Esophagus squamous epithelium (tissue), 5 donors: ENCODE measurements at regions not wholly inside any gene's neighbourhood (a gene's known extent, or its start where the extent isn't known, plus 50 kb on each side); places are given as distances from the start of the nearest gene placed in this dataset.

Experiments used
- DNase-seq: peaks from one replicate; lab custom pipeline; 2025; lab: John Stamatoyannopoulos, UW
- H3K27ac ChIP-seq, 4 donors: fragments of 200-600 bp; sonication (generic); one replicate each; pipeline ENCODE4 v1.5.1; 2016 to 2019; ENCODE audit warnings: mild to moderate bottlenecking in 1 of 4
- H3K27me3 ChIP-seq, 4 donors: fragments of 200-600 bp; sonication (generic); 1 replicate in 3 of 4; 2 replicates in 1 of 4; pipeline versions ENCODE4 v1.5.1 to v1.6.0; 2017 to 2021; ENCODE audit warnings: antibody characterized with exemption in 1 of 4
- H3K36me3 ChIP-seq, 3 donors: fragments of 200-600 bp; sonication (generic); one replicate each; pipeline ENCODE4 v1.5.1; 2016 to 2019
- H3K4me1 ChIP-seq, 3 donors: fragments of 200-600 bp; sonication (generic); one replicate each; pipeline ENCODE4 v1.5.1; 2017 to 2019
- H3K4me3 ChIP-seq, 4 donors: fragments of 200-600 bp; sonication (generic); 1 replicate in 3 of 4; 2 replicates in 1 of 4; pipeline ENCODE4 v1.5.1; 2016 to 2019; ENCODE audit warnings: mild to moderate bottlenecking in 2 of 4, moderate library complexity in 1 of 4
- H3K9me3 ChIP-seq, 3 donors: fragments of 200-600 bp; sonication (generic); one replicate each; pipeline ENCODE4 v1.5.1; 2016 to 2019
- CTCF ChIP-seq, 6 experiments: fragments of 450-650 bp in 4 of 6; fragments of 200-600 bp in 2 of 6; sonication (generic) in 2 of 6; IDR thresholded peaks; one replicate each; pipeline ENCODE4 v1.5.1; 2016 to 2019; ENCODE audit warnings: antibody characterized with exemption in 6 of 6, mild to moderate bottlenecking in 4 of 6, moderate library complexity in 4 of 6
- POLR2A ChIP-seq, 4 donors: fragments of 450-650 bp; IDR thresholded peaks; one replicate each; pipeline ENCODE4 v1.6.1; 2017; ENCODE audit warnings: antibody characterized with exemption in 4 of 4, mild to moderate bottlenecking in 4 of 4, moderate library complexity in 3 of 4
- WGBS, 2 donors: methylation state at CpG; one replicate each; pipeline ENCODE4 v1.1.5; 2018; 5-methylcytosine and 5-hydroxymethylcytosine counted together
- intact Hi-C: fragments of 100-400 bp; cut with DNase I; formaldehyde crosslinking; loops from one replicate; pipeline ENCODE4 v1.15.0; 2022
- donor health status: DM: yes; HTN: yes; CAD: no.

DNA sequence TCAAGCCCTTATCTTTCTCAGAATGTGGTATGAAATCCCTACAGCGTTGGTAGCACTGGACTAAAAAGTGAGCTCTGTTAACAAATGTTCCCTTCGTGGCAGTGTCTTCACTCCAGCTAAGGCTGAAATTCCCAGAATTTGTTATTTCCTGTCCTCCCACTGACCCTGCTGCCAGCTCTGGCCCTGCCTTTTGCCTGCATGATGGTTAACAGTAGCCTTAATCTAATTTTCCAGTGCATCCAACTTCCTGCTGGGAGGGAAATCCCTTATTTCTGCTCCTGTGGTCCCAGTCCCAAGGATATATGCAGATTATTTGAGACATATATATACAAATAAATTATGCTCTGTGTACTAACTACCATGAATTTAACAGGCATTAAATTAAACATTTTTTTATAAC, 157.2 kb upstream of the CARMIL1 start:
- peaks cover 0 to 6% (median 0%) of the 10 kb centered on the region in 3 donors for H3K36me3 ChIP-seq
- DNase-seq: no peak
- H3K27me3 ChIP-seq: no peaks in the 10 kb centered on the region
- H3K27ac ChIP-seq: peak overlapping the region in 3 of 4 donors; percentile 36 to 63 (median 46)
- intact Hi-C loops: no loop called here
- no peaks in the 10 kb centered on the region for H3K9me3 ChIP-seq
- no peak overlapping the region for H3K4me3 ChIP-seq
- TF ChIP-seq POLR2A (IDR thresholded peaks at IDR 0.05): no peak
- no peak for TF ChIP-seq CTCF (IDR thresholded peaks at IDR 0.05)
- peaks cover 0 to 28% (median 0%) of the 10 kb centered on the region in 3 donors for H3K4me1 ChIP-seq
- 61 to 75% methylated on average over 2 of the region's 2 CpGs for WGBS, 2 donors

DNA sequence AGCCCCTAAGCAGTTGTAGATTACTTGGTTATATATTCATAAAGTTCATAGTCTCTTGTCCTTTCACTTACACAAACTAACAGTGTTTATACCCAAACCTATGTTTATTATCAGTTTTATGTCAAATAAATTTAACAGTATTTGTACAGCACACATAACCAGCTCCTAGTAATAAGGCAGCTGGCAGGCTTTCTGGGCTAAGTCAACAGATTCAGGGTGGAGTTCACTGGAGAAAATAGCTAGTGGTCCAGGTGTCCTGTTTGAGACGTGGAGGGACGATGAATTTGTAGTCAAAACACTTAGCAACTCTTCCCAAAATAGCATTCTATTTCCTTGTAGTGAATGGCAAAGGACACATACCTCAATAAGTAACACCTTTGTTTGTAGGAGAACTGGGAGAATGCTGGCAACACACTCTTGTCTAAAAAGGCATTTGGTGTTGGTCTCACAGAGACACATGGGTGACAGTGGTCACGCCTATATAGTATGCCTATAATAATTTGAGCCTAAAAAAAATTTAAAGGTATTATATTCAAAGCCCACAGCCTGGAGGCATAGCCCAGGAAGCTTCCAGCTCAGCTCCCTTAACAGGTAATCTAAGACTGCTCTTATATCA, 156.4 kb upstream of the CARMIL1 start:
- Histone ChIP-seq H3K9me3 (no peaks in the 10 kb centered on the region), H3K27ac (peak overlapping the region in 3 of 4 donors; percentile 24 to 63 (median 36))
- 42 to 50% methylated on average over 3 of the region's 3 CpGs for WGBS, 2 donors

DNA sequence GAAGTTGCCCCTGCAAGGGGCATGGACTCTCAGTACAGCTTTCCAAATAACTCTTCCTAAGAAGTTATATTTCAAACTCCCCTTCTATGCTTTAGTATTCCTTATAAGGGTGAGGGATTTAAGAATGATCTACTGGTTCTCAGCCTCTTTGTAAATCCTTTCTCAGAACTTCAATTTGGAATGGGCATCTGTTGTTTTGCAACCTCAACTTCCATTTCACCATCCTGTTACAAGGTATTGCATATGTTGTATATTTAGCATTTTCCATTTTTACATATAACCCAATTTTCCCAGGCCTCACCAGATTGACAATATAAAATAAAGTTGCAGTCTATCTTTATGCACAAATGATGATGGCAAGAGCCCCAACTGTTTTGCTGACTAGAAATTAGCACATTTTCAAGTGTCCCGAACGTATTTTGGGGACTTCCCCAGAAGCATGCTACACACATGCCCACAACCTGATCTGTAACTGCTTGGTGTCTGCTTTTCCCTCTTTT, 154.9 kb upstream of the CARMIL1 start:
- H3K9me3 ChIP-seq: no peaks in the 10 kb centered on the region
- TF ChIP-seq POLR2A (IDR thresholded peaks at IDR 0.05) (no peak), CTCF (IDR thresholded peaks at IDR 0.05) (no peak)
- H3K27me3 ChIP-seq: no peaks in the 10 kb centered on the region
- no peak overlapping the region for H3K4me3 ChIP-seq
- H3K36me3 ChIP-seq: peaks cover 0 to 6% (median 0%) of the 10 kb centered on the region in 3 donors
- no peak for DNase-seq
- intact Hi-C loops: no loop called here
- 64 to 83% methylated on average over 2 of the region's 2 CpGs for WGBS, 2 donors
- H3K4me1 ChIP-seq: peaks cover 0 to 37% (median 0%) of the 10 kb centered on the region in 3 donors
- peak overlapping the region in 1 of 4 donors; percentile 3 for H3K27ac ChIP-seq

More for the DNA sequence above, 156.4 kb upstream of the CARMIL1 start:
- H3K36me3 ChIP-seq: peaks cover 0 to 6% (median 0%) of the 10 kb centered on the region in 3 donors
- H3K4me3 ChIP-seq: no peak overlapping the region
- H3K27me3 ChIP-seq: no peaks in the 10 kb centered on the region
- intact Hi-C loops: no loop called here
- peaks cover 0 to 36% (median 0%) of the 10 kb centered on the region in 3 donors for H3K4me1 ChIP-seq
- no peak for DNase-seq
- TF ChIP-seq POLR2A (IDR thresholded peaks at IDR 0.05) (no peak), CTCF (IDR thresholded peaks at IDR 0.05) (no peak)

- WGBS, 2 donors: 88 to 89% methylated on average over 5 of the region's 5 CpGs
- no peaks in the 10 kb centered on the region for H3K9me3 ChIP-seq
- DNase-seq: no peak
- H3K36me3 ChIP-seq: peaks cover 0 to 6% (median 0%) of the 10 kb centered on the region in 3 donors
- no peaks in the 10 kb centered on the region for H3K27me3 ChIP-seq
- no peak overlapping the region for H3K4me3 ChIP-seq
- intact Hi-C loops: no loop called here
- no peak overlapping the region for H3K27ac ChIP-seq
- no peak for TF ChIP-seq CTCF (IDR thresholded peaks at IDR 0.05)
- H3K4me1 ChIP-seq: peaks cover 0 to 45% (median 0%) of the 10 kb centered on the region in 3 donors
These were observed 153.4 kb upstream of the CARMIL1 start for GRCh38 chr6:25125736-25126135.

DNA sequence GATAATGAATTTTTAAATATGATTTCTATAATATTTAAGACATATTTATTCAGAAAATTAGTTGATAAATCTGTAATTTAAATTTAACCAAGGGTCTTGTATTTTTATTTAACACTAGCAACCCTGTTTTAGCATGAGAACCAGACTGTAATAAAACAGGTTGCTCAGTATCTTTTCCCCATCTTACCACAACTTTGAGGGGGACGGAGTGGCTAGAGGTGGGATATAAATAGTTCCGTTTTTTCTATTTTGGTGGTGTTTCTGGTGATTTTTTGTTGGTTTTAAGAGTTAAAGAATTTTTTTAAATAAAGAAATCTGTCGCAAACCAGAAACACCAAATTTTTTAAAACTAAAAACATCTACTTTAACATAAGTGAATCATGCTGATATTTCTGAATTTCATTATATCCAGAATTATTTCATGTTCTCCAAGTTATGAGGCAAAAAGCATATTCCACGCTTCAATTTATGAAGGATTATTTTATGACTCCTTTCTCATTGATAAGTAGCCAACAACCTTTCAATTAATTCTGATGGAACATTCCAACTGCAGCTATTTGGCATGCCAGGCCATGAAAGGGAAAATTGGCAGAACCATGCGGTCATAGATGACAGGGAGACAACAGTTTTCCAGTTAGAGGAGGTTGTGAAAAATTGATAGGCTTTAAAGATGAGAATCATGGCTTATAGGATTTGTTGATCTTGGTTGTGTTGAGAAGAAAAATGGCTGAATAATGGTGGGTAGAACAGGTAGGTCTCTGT, 151.9 kb upstream of the CARMIL1 start:
- Histone ChIP-seq H3K4me1 (peaks cover 0 to 42% (median 6%) of the 10 kb centered on the region in 3 donors), H3K9me3 (no peaks in the 10 kb centered on the region), H3K36me3 (peaks cover 0 to 6% (median 0%) of the 10 kb centered on the region in 3 donors), H3K4me3 (no peak overlapping the region), H3K27me3 (no peaks in the 10 kb centered on the region), H3K27ac (peak overlapping the region in 1 of 4 donors; percentile 49)
- DNase-seq: no peak
- TF ChIP-seq CTCF (IDR thresholded peaks at IDR 0.05): no peak
- TF ChIP-seq POLR2A (IDR thresholded peaks at IDR 0.05): no peak
- 59 to 71% methylated on average over 5 of the region's 5 CpGs for WGBS, 2 donors
- intact Hi-C loops: no loop called here
